Right hindlimb (tissue), 1 donor: ENCODE measurements at regions not wholly inside any gene's neighbourhood (a gene's known extent, or its start where the extent isn't known, plus 50 kb on each side); places are given as distances from the start of the nearest gene placed in this dataset.

Experiments used
- DNase-seq: peaks from one replicate; pipeline ENCODE4 v3.0.0-alpha.2; 2018

- DNase-seq, result no peak
Observed at GRCh38 chr5:6926491-6927038, 213.3 kb downstream of the TENT4A start.

GRCh38 chr5:6936031-6936430 lies 222.8 kb downstream of the TENT4A start:
- no peak for DNase-seq

- DNase-seq, result no peak
Observed at GRCh38 chr5:6937677-6938076, 224.4 kb downstream of the TENT4A start.

GRCh38 chr5:6941631-6942030 lies 228.4 kb downstream of the TENT4A start:
- no peak for DNase-seq

DNA sequence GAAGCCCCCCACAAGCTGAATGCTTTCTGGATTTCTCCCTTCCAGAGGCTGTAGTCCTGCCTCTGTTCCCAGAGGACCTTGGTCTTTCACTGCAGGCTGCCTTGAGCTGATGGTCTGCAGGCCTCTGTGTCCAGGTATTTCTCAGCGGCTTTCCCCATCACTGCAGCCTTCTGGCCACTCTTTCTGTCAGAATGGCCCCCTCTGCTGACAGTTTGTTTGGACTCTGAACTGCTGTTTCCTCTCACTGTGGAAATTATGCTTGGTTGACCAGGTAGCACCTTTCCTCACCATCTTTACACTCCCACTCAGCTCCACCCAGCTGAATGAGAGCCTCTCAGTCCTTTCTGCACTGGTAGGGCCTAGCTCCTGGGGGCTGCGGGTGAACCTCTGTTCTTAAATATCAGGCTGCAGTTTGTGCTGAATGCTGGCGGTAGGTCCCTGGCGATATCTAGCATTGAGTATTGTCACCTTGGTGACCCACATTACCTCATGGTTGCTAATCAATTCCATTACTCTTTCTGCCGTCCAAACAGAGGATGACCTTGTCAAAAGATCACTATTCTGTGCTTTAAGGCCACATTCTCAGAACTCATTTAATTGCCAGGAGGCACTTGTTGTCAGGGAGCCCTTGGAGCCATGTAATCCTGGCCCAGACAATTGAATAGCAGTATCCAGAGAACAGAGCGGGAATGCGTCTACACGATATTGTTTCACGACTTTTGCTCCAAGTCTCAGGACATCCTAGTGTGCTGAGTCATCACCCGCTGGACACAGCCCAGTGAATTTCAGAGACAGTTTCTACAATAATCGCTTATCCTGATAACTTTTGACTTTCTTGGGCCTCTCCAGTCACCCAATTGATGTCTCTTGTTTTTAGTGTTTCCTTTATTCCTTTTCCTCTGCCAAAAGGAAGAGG lies 230.2 kb downstream of the TENT4A start:
- DNase-seq, result no peak

DNA sequence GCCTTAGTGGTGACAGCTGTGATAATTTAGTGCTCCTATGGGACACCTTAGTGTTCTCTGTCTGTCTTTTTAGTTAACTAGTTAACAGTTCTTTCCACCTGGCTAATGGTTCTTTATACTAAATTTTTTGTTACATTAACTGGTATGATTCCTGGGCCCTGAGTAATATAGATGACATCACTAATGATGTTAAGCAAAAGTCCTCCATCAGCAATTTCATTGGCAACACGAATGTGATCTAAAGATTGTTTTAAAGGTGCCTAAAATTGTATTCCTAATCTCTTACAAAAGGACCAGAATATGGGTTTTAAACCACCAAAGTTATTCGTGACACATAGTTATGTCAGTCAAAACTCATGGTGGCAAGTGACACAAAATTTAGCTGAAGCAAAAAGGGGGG lies 235.3 kb downstream of the TENT4A start:
- no peak for DNase-seq

DNA sequence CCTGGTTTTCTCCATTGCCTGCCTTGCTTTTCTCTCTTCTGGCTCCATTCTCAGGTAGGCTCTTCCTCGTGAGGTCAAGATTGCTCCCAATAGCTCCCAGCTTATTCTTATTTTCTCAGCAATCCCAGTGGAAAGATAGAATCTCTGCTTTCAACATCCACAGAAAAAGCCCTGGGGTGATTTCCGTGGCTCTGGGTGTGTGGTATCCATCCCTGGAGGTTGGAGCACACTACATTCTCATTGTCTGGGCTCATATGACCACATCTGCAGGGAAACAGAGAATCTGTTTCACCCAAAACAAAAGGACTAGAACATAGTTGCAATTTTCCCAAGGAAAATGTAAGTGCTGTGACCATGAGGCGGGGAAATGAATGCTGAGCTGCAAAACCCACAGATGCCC lies 236.0 kb downstream of the TENT4A start:
- no peak for DNase-seq

DNA sequence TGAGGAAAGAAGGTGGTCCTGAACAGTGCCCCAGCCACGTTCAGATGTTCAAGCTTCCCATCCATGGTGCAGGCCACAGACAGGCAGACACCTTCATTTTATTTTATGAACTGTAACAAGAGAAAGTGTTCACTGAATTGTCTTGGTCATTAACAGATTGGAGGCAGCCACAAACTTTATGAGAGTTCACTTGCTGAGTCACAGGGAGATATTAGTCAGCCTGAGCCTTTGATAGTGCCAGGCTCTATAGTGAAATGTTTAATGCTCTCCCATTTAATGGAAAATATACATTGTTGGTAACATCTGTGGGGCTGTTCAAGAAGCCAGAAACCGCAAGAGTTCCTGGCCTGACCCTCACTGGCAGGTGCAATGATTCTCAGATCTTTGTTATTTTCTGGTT lies 237.0 kb downstream of the TENT4A start:
- no peak for DNase-seq

DNA sequence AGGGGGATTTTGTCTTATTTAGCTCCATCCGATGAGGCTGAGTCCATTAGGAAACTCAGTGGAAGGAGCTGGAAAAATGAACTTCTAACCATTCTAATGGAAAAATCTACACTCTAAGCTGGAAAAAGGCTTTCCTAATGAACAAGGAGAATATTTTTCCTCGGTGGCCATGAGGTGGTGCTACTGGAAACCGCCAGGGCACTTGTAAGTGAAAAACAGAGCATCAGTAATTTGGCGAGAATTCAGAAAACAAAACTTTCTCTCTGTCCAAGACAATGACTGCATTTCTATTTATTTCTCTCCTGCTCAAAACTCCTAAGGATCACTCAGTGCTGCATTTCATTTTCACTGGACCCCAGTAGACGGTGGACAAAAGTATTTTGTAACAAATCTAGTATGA lies 237.6 kb downstream of the TENT4A start:
- no peak for DNase-seq

DNA sequence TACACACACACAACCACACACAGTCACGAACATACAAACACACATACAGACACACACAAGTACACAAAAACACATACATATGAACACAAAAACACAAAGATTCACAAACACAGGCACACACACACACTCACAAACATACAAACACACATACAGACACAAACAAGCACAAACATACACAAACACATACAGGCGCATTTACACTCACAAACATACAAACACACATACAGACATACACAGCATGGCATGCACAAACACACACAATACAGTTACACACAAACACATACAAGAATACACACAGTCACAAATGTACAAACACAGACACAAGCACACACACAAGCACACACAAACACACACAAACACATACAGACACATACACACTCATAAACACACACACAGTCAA lies 247.9 kb downstream of the TENT4A start:
- no peak for DNase-seq

GRCh38 chr5:6961837-6962635 lies 248.8 kb downstream of the TENT4A start:
- no peak for DNase-seq

GRCh38 chr5:6976971-6977370 lies 263.7 kb downstream of the TENT4A start:
- DNase-seq, result no peak

GRCh38 chr5:6979061-6979460 lies 265.8 kb downstream of the TENT4A start:
- DNase-seq, result no peak

DNA sequence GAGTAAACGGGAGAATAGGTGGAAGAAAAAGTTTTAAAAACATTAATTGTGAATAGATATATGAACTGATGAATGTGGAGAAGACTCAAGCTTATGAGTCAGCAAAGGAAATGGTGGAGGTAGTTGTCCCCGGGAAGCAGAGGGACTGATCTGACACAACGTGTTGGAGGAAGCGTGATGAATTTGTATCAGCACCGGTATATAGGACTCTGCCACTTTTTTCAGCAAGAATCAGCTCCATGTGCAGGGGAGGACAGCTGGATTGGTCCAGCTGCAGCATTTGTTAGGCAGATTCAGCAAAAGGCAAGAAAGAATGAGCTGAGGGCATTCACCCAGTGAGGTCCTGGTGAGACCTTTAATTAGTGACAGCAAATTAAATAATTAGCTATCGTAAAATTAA lies 276.0 kb downstream of the TENT4A start:
- no peak for DNase-seq

- no peak for DNase-seq
Observed at GRCh38 chr5:6994097-6994496, 280.9 kb downstream of the TENT4A start.

DNA sequence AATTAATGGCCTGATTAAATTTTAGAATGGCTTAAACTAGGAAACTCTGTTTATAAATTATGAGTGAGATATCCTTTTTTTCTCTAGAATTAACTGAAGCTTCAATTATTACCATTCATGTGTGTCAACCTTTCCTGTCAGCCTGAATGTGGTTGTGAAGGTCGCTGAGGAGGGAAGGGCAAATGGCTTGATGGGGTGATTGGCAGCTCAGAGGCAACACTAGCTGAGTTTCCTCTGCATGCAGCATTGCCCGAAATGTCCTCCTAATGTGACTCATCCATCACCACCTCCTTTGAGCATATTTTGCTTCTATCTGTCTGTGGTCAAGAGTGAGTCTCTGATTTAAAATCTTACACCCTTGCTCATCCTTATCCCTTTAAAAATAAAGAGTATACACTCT lies 281.9 kb downstream of the TENT4A start:
- no peak for DNase-seq

DNA sequence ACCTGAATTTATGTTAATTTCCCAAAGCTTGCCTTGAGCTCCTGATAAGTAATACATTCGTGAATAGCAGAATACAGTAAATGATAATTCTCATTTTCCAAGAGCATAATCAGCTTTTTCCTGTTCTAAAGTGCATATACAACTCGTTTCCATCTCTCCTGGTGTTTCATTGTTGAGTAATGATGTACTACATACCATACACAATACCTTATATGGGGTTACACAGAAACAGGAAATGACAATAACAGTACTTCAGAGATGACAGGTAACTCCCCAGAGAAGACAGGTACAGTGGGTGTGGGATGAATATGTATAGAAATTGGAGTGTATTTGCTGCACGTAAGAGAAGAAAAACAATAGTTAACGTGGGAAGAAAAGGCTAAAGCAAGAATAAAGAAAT lies 287.1 kb downstream of the TENT4A start:
- DNase-seq, result no peak

DNA sequence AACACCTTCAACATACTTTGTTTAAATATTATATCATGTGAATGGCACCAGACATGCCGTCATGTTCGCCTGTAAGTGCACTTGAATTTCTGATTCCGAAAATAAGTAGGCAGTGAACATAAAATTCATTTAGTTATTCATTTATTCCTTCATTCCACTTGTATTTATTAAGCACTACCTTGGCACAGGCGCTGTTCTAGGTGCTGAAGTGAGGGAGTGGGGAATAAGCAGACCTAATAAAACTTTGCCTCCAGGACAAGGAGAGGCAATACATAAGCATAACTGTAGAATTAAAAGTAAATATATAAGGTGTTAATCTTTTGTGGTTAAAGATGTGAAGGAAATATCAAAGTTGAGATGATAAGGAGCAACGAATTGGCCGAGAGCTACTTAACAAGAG lies 297.4 kb downstream of the TENT4A start:
- no peak for DNase-seq

- no peak for DNase-seq
Observed at GRCh38 chr5:7012057-7012456, 298.8 kb downstream of the TENT4A start.

GRCh38 chr5:7014611-7015010 lies 301.4 kb downstream of the TENT4A start:
- DNase-seq, result no peak

- no peak for DNase-seq
Observed at GRCh38 chr5:7015586-7016256, 302.5 kb downstream of the TENT4A start.

GRCh38 chr5:7016999-7017747 lies 303.9 kb downstream of the TENT4A start:
- DNase-seq, result no peak

DNA sequence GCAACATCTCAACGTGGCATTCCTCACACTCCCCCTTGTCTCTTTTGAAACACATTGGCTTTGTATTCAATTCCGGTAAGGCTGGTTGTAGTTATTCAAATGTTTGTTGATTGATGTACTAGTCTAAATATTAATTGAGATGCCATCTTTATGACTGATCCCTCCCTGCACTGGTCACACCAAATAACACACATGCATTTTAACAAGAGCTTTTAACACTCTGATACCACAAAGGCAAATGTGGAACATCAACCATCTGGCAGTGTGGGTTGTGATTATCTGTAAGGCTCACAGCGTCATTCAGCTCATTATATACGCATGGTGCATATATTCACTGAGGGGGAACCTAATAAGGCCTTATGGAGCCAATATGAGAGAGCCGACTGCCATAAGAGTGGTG lies 305.0 kb downstream of the TENT4A start:
- no peak for DNase-seq
